CD8-positive, alpha-beta memory T cell (primary cell): ENCODE measurements at regions not wholly inside any gene's neighbourhood (a gene's known extent, or its start where the extent isn't known, plus 50 kb on each side); places are given as distances from the start of the nearest gene placed in this dataset.
"Not testable (repeated sequence)": the region's sequence is repeated elsewhere in the genome, so short reads cannot be mapped to it uniquely, and the experiment has no call there.

Experiments
- CTCF ChIA-PET: fragments of 350-600 bp; sonication (Branson Sonifier 250); formaldehyde crosslinking; loops from one replicate; lab custom pipeline; 2021; ENCODE audit warnings: antibody characterized with exemption; lab: Charles Lee
- POLR2A ChIA-PET: fragments of 350-600 bp; sonication (Branson Sonifier 250); formaldehyde crosslinking; loops from one replicate; lab custom pipeline; 2021; ENCODE audit warnings: antibody characterized with exemption; lab: Charles Lee
- DNase-seq, 5 donors: peaks; one replicate each; pipeline versions ENCODE4 v3.0.0 to v3.0.0-alpha.2; 2020 to 2022; ENCODE audit warnings: mixed read lengths in 1 of 5
- H3K27ac ChIP-seq: one replicate; pipeline ENCODE4 v1.7.0; 2013; ENCODE audit warnings: low read depth, mild to moderate bottlenecking, low read length, moderate library complexity
- H3K27me3 ChIP-seq: 2 replicates; pipeline ENCODE4 v1.7.0; 2013; ENCODE audit warnings: low read length, mild to moderate bottlenecking; ENCODE audit not compliant: insufficient read depth, poor library complexity, severe bottlenecking
- H3K36me3 ChIP-seq: 2 replicates; pipeline ENCODE4 v1.7.0; 2013; ENCODE audit warnings: mild to moderate bottlenecking, low read length, moderate library complexity; ENCODE audit not compliant: insufficient read depth
- H3K4me1 ChIP-seq: 2 replicates; pipeline ENCODE4 v1.7.0; 2013; ENCODE audit warnings: mild to moderate bottlenecking, low read length, moderate library complexity; ENCODE audit not compliant: insufficient read depth
- H3K4me3 ChIP-seq: 2 replicates; pipeline ENCODE4 v1.7.0; 2013; ENCODE audit warnings: mild to moderate bottlenecking, low read length
- H3K9me3 ChIP-seq: 2 replicates; pipeline ENCODE4 v1.7.0; 2013; ENCODE audit warnings: mild to moderate bottlenecking, low read length
- H3K27ac Mint-ChIP-seq, 8 donors: one replicate each; pipeline ENCODE4 v1.8.0; 2020 to 2021; ENCODE audit warnings: mixed read lengths in 8 of 8, mild to moderate bottlenecking in 6 of 8, inconsistent platforms in 3 of 8, moderate library complexity in 3 of 8
- H3K27me3 Mint-ChIP-seq, 2 donors: one replicate each; pipeline ENCODE4 v1.8.0; 2020 to 2021; ENCODE audit warnings: mixed read lengths in 2 of 2, mild to moderate bottlenecking in 1 of 2, moderate library complexity in 1 of 2
- H3K36me3 Mint-ChIP-seq, 3 donors: one replicate each; pipeline ENCODE4 v1.8.0; 2020 to 2021; ENCODE audit warnings: mixed read lengths in 3 of 3, inconsistent platforms in 1 of 3, mild to moderate bottlenecking in 1 of 3
- H3K4me1 Mint-ChIP-seq, 3 donors: one replicate each; pipeline ENCODE4 v1.8.0; 2020 to 2021; ENCODE audit warnings: mixed read lengths in 3 of 3, inconsistent platforms in 1 of 3, mild to moderate bottlenecking in 1 of 3
- H3K4me3 Mint-ChIP-seq, 7 donors: one replicate each; pipeline ENCODE4 v1.8.0; 2020 to 2021; ENCODE audit warnings: mixed read lengths in 7 of 7, mild to moderate bottlenecking in 6 of 7, moderate library complexity in 4 of 7, inconsistent platforms in 2 of 7
- H3K9me3 Mint-ChIP-seq, 5 donors: one replicate each; pipeline ENCODE4 v1.8.0; 2020 to 2022; ENCODE audit warnings: mixed read lengths in 5 of 5, mild to moderate bottlenecking in 3 of 5, moderate library complexity in 2 of 5, inconsistent platforms in 1 of 5

GRCh38 chr5:97508864-97509263, 325.8 kb upstream of the RIOK2 start:
- Histone ChIP-seq H3K27ac (no peak overlapping the region), H3K27me3 (no peaks in the 10 kb centered on the region), H3K9me3 (no peaks in the 10 kb centered on the region), H3K36me3 (no peaks in the 10 kb centered on the region), H3K4me1 (no peaks in the 10 kb centered on the region), H3K4me3 (no peak overlapping the region)
- Mint-ChIP-seq H3K4me1 (no peaks in the 10 kb centered on the region), H3K27ac (no peak overlapping the region), H3K36me3 (no peaks in the 10 kb centered on the region), H3K27me3 (no peaks in the 10 kb centered on the region), H3K4me3 (no peak overlapping the region), H3K9me3 (peaks cover 0 to 5% (median 3%) of the 10 kb centered on the region in 5 donors)
- ChIA-PET POLR2A (no interaction called here), CTCF (no interaction called here)
- no peak for DNase-seq

GRCh38 chr5:97519565-97519964, 336.5 kb upstream of the RIOK2 start:
- H3K27me3 ChIP-seq, H3K27me3 Mint-ChIP-seq, H3K4me3 Mint-ChIP-seq, H3K27ac Mint-ChIP-seq, DNase-seq, H3K4me3 ChIP-seq, H3K27ac ChIP-seq, CTCF ChIA-PET, H3K36me3 ChIP-seq, POLR2A ChIA-PET, H3K36me3 Mint-ChIP-seq, H3K4me1 ChIP-seq, H3K4me1 Mint-ChIP-seq, H3K9me3 ChIP-seq: not testable (repeated sequence)
- peaks cover 4 to 12% (median 6%) of the 10 kb centered on the region in 5 donors for H3K9me3 Mint-ChIP-seq

DNA sequence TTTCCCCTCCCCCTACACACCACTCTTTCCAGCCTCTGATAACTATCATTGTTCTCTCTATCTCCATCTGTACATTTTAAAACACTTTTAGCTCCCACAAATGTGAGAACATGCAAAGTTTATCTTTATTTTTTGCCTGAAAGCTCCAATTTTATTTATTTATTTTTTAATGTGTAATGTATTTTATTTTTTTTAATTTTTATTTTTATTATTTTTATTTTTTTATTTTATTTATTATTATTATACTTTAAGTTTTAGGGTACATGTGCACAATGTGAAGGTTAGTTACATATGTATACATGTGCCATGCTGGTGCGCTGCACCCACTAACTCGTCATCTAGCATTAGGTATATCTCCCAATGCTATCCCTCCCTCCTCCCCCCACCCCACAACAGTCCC, 340.3 kb upstream of the RIOK2 start:
- H3K4me3 ChIP-seq, H3K9me3 Mint-ChIP-seq, H3K36me3 ChIP-seq, H3K27ac Mint-ChIP-seq, POLR2A ChIA-PET, H3K4me1 Mint-ChIP-seq, DNase-seq, H3K9me3 ChIP-seq, H3K27me3 Mint-ChIP-seq, H3K36me3 Mint-ChIP-seq, H3K4me1 ChIP-seq, CTCF ChIA-PET, H3K4me3 Mint-ChIP-seq, H3K27me3 ChIP-seq, H3K27ac ChIP-seq: not testable (repeated sequence)

DNA sequence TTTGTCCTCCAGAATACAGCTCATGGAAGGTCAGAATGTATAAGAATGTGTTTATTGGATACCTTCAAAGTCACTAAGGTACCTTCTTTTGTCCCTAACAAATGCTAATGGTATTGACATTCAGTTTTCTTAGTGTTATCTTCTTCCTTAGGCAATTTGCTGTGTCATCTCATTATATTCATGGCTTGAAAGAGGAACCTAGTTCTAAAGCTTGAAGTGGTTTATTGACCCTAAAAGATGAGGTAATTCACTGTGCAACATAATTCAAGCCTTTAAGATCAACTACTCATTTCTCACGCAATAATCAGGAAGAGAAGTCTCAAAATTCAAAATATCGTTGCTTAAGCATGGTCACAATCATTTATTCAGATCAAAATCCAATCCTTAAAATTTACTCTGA, 342.7 kb upstream of the RIOK2 start:
- no peaks in the 10 kb centered on the region for H3K4me1 ChIP-seq
- no peaks in the 10 kb centered on the region for H3K9me3 ChIP-seq
- POLR2A ChIA-PET = no interaction called here
- H3K27me3 ChIP-seq = no peaks in the 10 kb centered on the region
- H3K4me3 Mint-ChIP-seq = no peak overlapping the region
- peaks cover 0 to 3% (median 0%) of the 10 kb centered on the region in 5 donors for H3K9me3 Mint-ChIP-seq
- no peak overlapping the region for H3K4me3 ChIP-seq
- no peaks in the 10 kb centered on the region for H3K36me3 ChIP-seq
- H3K27ac Mint-ChIP-seq = no peak overlapping the region
- DNase-seq = no peak
- no peak overlapping the region for H3K27ac ChIP-seq
- no peaks in the 10 kb centered on the region for H3K27me3 Mint-ChIP-seq
- CTCF ChIA-PET = no interaction called here
- no peaks in the 10 kb centered on the region for H3K36me3 Mint-ChIP-seq
- no peaks in the 10 kb centered on the region for H3K4me1 Mint-ChIP-seq

DNA sequence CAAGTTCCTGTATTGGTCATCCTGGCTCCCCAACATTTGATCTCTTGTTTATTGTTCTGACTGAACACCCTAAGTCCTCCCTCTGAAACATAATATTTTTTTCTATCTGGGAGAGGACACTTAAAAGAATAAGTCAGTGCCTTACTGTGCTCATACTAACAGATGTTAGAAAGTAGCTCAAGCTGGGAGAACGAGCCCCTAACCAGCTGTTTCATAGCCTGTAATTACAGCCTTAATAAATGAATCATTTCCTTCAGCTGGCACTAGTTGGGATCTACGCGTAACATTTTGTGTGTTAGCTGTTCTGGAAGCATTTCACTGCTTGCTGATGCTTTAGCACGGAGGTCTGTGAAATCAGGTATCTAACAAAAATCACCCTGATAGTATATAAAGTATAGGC, 345.9 kb upstream of the RIOK2 start:
- no peaks in the 10 kb centered on the region for H3K27me3 ChIP-seq

DNA sequence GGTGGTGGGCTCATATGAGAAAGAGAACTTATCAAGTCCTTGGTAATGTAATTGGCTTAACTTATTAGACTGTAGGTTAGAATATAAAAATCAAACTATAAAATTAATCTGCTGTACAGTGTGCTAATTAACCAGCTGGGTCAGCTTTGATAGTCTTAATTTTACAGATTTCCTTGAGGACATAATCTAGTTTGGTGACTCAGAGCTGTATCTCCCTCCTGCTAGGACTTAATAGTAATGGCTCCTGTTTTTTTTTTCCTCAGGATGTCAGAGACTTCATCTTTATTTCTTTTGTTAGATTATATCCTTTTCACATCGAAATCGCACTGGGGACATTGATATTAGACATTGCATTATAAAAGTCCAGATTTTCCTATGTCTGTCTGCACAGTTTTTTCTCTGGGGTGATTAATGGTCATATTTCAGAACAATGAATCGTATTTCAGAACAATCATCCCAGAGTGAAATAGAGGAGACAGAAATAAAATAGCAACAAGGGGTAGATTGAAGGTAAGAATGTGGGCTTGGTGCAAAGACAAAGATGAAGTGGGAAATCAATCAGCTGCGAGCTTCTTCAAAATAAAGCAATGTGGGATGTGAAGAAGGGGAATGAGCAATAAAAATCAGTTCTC, 346.4 kb upstream of the RIOK2 start:
- H3K4me1 ChIP-seq = no peaks in the 10 kb centered on the region
- no peaks in the 10 kb centered on the region for H3K36me3 ChIP-seq
- H3K4me3 Mint-ChIP-seq = no peak overlapping the region
- H3K36me3 Mint-ChIP-seq = no peaks in the 10 kb centered on the region
- no peaks in the 10 kb centered on the region for H3K4me1 Mint-ChIP-seq
- POLR2A ChIA-PET = no interaction called here
- H3K9me3 ChIP-seq = no peaks in the 10 kb centered on the region
- no peaks in the 10 kb centered on the region for H3K9me3 Mint-ChIP-seq
- no peak overlapping the region for H3K27ac Mint-ChIP-seq
- H3K27me3 ChIP-seq = no peaks in the 10 kb centered on the region
- H3K4me3 ChIP-seq = no peak overlapping the region
- DNase-seq = no peak
- no peaks in the 10 kb centered on the region for H3K27me3 Mint-ChIP-seq
- CTCF ChIA-PET = no interaction called here
- no peak overlapping the region for H3K27ac ChIP-seq

More for the DNA sequence above, 345.9 kb upstream of the RIOK2 start:
- Histone ChIP-seq H3K4me3 (no peak overlapping the region), H3K36me3 (no peaks in the 10 kb centered on the region), H3K4me1 (no peaks in the 10 kb centered on the region), H3K27ac (no peak overlapping the region), H3K9me3 (no peaks in the 10 kb centered on the region)
- POLR2A ChIA-PET = no interaction called here
- Mint-ChIP-seq H3K36me3 (no peaks in the 10 kb centered on the region), H3K27ac (no peak overlapping the region), H3K9me3 (no peaks in the 10 kb centered on the region), H3K27me3 (no peaks in the 10 kb centered on the region), H3K4me1 (no peaks in the 10 kb centered on the region), H3K4me3 (no peak overlapping the region)
- CTCF ChIA-PET = no interaction called here
- no peak for DNase-seq

DNA sequence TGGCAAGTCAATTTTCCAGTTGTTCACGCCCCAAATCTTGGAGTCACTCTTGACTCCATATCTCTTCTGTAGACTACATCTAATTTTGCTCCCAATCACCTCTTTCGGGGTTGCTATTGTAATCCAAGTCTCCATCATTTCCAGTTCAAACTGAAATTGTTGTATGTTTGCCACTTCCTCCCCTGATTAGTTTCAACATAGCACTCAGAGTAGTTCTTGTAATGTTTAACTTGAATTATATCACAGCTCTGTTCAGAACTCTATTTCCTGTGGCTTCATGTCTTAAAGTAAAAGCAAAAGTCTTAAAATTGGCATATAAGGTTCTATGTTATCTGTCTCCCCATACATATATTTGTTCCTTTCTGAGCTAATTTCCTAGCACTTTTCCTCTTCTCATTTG, 348.5 kb upstream of the RIOK2 start:
- no peak for DNase-seq
- no peak overlapping the region for H3K27ac ChIP-seq
- no peak overlapping the region for H3K4me3 ChIP-seq
- no peaks in the 10 kb centered on the region for H3K4me1 ChIP-seq
- Mint-ChIP-seq H3K9me3 (no peaks in the 10 kb centered on the region), H3K36me3 (no peaks in the 10 kb centered on the region), H3K4me1 (no peaks in the 10 kb centered on the region), H3K27me3 (no peaks in the 10 kb centered on the region), H3K27ac (no peak overlapping the region), H3K4me3 (no peak overlapping the region)
- no peaks in the 10 kb centered on the region for H3K36me3 ChIP-seq
- no peaks in the 10 kb centered on the region for H3K9me3 ChIP-seq
- POLR2A ChIA-PET = no interaction called here
- no peaks in the 10 kb centered on the region for H3K27me3 ChIP-seq
- CTCF ChIA-PET = no interaction called here

DNA sequence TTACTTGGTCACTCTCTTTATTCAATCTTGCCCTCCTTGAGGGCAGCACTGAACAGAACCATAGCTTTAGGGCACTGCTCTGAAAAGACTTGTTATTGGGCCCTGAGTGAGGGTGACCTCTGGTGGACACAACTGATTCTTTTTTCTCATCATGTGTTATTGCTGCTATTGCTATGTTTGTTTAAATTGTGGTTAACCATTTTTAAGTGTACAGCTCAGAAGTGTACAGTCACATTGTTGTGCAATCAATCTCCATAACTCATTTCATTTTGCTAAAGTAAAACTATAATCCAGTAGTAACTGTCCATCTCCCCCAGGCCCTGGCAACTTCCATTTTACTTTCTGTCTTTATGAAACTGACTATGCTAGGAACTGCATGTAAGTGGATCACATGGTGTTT, 351.1 kb upstream of the RIOK2 start:
- Histone ChIP-seq H3K27ac (no peak overlapping the region), H3K4me3 (no peak overlapping the region), H3K9me3 (no peaks in the 10 kb centered on the region), H3K36me3 (no peaks in the 10 kb centered on the region), H3K4me1 (no peaks in the 10 kb centered on the region), H3K27me3 (no peaks in the 10 kb centered on the region)
- H3K4me1 Mint-ChIP-seq = no peaks in the 10 kb centered on the region
- POLR2A ChIA-PET = no interaction called here
- H3K36me3 Mint-ChIP-seq = no peaks in the 10 kb centered on the region
- no peaks in the 10 kb centered on the region for H3K9me3 Mint-ChIP-seq
- DNase-seq = no peak
- no peak overlapping the region for H3K27ac Mint-ChIP-seq
- no peak overlapping the region for H3K4me3 Mint-ChIP-seq
- CTCF ChIA-PET = interaction anchor here (1.5 kb wide), 1 partner anchor 14 kb away, joined by 3 read pairs; no protein-coding TSS in a partner anchor
- H3K27me3 Mint-ChIP-seq = no peaks in the 10 kb centered on the region

DNA sequence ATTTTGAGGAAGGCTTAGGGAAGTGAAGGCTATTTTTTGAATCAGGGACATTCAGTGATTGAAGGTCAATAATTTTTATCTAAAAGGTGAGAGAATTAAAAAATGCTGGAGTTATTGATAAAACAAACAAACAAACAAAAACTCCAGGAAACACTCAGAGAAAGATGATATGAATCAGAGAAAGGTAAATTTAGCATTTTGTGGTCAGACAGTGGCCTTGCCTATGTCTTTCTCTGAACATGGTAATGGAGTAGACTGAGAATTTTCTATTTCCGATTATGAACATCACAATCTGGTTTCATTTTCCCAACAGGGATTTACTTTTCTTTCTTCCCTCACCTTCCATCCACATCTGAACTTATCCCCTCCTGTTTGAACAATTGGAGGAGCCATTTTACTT, 353.6 kb upstream of the RIOK2 start:
- no peaks in the 10 kb centered on the region for H3K4me1 Mint-ChIP-seq
- no peaks in the 10 kb centered on the region for H3K36me3 ChIP-seq
- no peaks in the 10 kb centered on the region for H3K9me3 ChIP-seq
- ChIA-PET POLR2A (no interaction called here), CTCF (no interaction called here)
- no peak overlapping the region for H3K4me3 ChIP-seq
- H3K27ac Mint-ChIP-seq = no peak overlapping the region
- H3K36me3 Mint-ChIP-seq = no peaks in the 10 kb centered on the region
- no peaks in the 10 kb centered on the region for H3K4me1 ChIP-seq
- H3K4me3 Mint-ChIP-seq = no peak overlapping the region
- DNase-seq = no peak
- no peak overlapping the region for H3K27ac ChIP-seq
- H3K27me3 Mint-ChIP-seq = peaks cover 0 to 3% of the 10 kb centered on the region in 2 donors
- peaks cover 0 to 2% (median 0%) of the 10 kb centered on the region in 5 donors for H3K9me3 Mint-ChIP-seq
- H3K27me3 ChIP-seq = no peaks in the 10 kb centered on the region
